ENCODE measurements at regions not wholly inside any gene's neighbourhood (a gene's known extent, or its start where the extent isn't known, plus 50 kb on each side); places are given as distances from the start of the nearest gene placed in this dataset.

DNA sequence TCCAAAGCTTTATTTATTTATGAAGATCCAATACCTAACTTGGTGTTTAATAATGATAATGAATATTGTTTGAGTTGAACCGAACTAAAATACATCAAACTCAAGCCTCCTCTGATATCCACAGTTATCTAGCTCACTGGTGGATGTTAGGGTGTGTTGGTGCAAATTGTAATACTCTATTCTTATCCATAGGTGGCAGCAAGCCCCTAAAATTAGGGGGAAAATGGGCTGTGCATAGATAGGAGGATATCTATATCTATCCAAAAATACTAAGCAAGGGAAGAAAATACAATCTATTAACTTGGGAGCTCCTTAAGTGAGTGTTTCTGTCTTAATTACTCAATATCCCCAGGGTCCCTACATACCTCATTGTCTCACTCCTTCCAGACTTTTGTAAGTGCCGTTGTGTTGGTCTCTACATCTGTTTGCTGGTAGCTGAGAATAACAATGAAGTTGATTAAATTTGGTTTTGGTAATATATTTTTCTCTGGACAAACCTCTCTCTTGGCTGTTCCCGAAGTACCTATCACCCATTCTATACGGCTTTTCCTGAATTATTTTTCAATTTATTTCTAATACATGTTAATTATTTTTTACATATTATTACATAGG, 55.0 kb upstream of the VWDE start:
- TF ChIP-seq, protein P1, sequence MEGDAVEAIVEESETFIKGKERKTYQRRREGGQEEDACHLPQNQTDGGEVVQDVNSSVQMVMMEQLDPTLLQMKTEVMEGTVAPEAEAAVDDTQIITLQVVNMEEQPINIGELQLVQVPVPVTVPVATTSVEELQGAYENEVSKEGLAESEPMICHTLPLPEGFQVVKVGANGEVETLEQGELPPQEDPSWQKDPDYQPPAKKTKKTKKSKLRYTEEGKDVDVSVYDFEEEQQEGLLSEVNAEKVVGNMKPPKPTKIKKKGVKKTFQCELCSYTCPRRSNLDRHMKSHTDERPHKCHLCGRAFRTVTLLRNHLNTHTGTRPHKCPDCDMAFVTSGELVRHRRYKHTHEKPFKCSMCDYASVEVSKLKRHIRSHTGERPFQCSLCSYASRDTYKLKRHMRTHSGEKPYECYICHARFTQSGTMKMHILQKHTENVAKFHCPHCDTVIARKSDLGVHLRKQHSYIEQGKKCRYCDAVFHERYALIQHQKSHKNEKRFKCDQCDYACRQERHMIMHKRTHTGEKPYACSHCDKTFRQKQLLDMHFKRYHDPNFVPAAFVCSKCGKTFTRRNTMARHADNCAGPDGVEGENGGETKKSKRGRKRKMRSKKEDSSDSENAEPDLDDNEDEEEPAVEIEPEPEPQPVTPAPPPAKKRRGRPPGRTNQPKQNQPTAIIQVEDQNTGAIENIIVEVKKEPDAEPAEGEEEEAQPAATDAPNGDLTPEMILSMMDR (IDR thresholded peaks at IDR 0.05), result peak in 5 of 7 experiments; percentile 19 to 58 (median 48)
- no peak for TF ChIP-seq EP300 (IDR thresholded peaks at IDR 0.05)

Data from stomach (tissue), 4 donors.